ENCODE measurements at regions not wholly inside any gene's neighbourhood (a gene's known extent, or its start where the extent isn't known, plus 50 kb on each side); places are given as distances from the start of the nearest gene placed in this dataset.

GRCh38 chr2:19675856-19676460 lies 225.8 kb downstream of the TTC32 start:
- no peak for FAIRE-seq

DNA sequence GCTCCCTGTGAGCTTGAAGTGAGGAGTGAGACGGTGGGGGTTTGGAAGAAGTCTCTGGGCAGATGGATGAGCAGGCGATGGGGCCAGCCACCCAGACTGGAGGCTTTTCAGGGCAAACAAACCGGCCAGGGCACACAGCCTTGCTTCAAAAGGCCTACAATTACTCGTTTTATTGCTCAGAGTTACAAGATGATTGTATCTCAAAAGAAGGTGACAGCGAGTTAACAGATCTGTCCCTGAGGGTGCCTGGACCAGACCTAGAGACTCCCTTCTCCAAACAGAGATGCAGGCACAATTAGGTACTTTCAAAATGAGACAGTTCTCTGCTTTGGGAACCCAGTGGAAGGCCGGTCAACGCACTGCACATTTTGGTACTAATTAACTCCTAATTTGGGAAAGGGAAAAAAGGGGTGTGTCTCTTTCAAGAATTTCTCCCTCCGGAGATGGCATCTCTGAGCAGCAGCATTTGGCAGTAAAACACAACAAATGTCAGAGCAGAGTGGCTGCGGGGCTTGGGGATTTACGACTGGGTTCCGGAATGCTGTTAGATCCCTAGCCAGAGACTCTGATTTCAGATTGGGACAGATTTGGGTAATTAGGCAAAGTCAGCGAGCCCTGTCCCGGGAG lies 226.7 kb downstream of the TTC32 start:
- FAIRE-seq: no peak

GRCh38 chr2:19674051-19675002 lies 227.5 kb downstream of the TTC32 start:
- no peak for FAIRE-seq

DNA sequence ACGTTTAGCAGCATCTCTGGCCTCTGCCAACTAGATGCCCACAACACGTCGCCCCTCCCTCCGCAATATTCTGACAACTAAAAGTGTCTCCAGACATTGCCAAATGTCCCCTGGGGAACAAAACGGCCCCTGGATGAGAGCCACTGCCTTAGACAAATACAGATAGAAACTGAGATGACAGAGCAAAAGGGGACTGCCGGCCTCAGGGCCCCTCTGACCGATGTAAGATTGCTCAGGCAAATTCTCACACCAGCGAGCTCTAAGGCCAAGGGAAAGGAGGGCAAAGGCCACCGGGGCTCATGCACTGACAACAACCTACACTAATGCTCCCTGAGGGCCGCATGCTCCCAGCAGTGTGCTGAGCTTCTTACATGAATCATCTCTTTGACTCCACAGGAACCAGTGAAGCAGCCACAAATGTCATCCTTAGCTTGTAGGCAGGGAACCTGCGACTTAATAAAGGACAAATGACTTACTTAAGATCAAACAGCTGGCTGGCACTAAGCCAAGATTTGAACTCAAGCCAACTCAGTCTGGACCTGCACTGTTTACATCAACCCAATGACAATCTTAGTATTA lies 228.5 kb downstream of the TTC32 start:
- no peak for FAIRE-seq

GRCh38 chr2:19671916-19672315 lies 229.9 kb downstream of the TTC32 start:
- FAIRE-seq: no peak

GRCh38 chr2:19671311-19671710 lies 230.5 kb downstream of the TTC32 start:
- FAIRE-seq: no peak

DNA sequence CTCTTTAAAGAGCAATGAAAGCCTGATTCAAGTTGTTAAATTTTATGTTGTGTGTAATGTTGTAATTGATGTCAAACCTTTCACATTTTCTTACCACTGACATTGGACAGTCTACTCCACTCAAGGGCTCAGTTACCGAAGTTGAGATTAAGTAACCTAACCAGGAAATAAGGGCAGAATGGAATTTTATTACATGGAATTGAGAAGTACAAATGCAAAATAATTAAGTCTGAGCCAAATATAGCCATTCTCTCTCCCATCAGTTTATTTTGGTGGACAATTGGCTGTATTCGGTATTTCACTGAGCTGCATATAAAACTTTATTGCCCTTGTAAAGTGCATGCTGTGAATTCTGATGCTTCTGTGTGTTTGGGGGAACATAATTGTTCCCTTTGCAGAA lies 231.5 kb downstream of the TTC32 start:
- FAIRE-seq: no peak

GRCh38 chr2:19669559-19669958 lies 232.2 kb downstream of the TTC32 start:
- FAIRE-seq: no peak

DNA sequence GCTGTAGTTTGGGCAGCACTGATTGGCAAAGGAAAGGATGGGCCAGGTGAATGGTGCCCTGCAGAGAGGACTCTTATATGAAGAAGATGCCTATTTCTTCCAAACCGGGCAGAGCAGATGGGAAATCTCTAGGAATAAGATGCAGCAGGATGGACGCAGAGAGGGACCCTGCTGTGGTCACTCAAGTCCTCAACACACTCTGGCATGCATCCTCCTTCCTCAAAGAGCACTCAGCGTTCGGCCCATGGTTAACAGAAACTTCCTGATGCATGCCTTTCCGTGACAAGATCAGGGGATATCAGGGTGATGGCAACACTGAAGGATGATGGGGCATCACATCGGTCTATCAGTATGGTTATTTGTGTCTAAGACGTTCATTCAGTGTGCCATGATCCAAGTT lies 232.7 kb downstream of the TTC32 start:
- no peak for FAIRE-seq

DNA sequence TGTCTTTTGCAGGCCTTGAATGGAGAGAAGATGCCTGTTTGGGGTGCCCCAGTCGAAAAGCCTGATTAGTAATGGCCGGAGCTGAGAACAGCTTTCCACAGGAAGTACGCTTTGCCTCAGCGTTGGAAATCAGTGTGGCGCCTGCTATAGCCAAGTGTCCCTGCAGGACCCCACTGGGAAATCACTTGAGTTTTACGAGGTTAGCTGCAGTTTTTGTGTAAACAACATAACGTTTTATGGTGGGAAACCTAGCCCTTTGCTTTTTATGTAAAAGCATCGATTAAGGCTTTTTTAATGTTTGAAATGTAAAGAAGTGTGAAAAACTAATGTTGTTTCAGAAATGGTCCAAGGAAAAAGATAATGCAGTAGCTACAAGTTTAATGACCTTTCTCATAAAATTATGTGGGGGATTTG lies 234.2 kb downstream of the TTC32 start:
- no peak for FAIRE-seq

DNA sequence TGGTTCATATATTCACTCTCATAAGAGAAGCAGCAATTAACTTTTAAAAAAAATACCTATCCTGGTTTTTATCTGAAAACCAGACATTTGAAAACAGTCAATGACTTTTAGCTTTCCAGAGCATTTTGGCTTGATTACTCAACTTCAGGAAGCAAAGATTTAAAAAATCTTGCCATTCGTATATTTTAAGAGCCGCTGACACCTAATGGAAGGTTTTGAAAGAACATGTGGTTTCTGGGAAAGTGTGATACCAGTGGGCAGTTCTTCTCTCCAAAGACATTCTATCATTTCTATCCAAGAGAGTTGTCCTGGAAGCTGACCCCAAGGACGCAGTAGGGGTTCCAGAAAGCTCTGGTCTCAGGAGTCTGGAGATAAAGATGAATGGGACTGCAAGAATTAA lies 234.7 kb downstream of the TTC32 start:
- no peak for FAIRE-seq

DNA sequence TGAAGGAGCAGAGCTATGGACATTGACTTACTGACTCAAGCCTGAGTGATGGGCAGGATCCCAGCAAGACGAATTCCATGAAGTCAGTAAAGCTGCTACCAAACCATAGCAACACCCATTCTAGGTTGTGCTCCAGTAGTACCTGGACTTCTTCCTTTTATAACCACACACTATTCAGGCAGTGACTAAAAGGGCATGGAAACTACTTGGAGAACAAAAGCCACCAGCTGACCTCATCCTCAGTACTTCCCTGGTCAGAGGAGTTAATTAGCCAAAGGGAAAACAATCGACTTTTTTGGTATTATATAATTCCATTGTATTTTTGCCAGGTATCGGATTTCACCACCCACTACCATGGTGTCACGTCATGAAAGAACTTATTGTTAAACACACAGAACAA lies 237.1 kb downstream of the TTC32 start:
- FAIRE-seq: no peak

GRCh38 chr2:19659024-19659792 lies 242.6 kb downstream of the TTC32 start:
- FAIRE-seq: no peak

DNA sequence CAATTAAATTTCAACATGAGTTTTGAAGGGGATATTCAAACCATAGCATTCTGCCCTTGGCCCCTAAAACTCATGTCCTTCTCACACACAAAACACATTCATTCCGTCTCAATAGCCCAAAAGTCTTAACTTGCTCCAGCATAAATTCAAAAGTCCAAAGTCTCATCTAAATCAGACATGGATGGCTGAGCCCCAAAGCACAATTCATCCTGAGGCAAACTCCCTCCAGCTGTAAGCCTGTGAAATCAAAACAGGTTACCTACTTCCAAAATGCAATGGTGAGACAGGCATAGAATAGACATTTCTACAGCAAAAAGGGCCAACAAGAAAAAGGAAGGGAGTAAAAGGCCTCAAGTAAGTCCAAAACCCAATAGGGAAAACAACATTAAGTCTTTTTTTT lies 245.8 kb downstream of the TTC32 start:
- FAIRE-seq: no peak

DNA sequence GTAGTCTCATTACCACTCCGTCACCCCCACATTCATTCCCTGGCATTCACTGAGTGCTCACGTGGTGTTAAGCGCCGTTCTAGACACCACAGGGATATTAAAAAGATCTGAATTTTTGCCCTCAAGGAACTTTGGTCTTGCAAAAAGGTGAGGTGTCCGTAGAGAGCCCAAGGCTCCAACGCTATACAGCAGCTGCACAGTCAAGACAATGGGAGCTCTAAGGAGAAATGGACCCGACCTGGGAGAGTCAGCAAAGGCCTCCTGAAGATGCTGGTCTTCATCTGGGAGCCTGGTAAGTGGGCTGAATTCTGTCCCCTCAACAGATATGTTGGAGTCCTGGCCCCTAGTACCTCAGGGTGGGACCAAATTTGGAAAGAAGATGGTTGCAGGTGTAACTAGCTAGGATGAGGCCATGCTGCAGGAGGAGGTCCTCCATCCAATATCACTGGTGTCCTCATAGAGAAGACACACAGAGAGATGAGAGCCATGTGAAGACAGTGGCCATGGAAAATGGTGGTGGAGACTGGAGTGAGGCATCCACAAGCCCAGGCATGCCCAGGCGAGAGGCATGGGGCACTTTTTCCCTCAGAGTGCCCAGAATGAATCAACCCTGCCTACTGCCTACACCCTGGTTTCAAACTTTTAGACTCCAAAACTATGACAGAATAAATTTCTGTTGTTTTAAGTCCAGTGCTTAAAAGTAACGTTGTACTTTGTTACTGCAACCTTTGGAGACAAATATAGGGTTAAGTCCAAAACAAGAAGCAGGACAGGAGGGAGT lies 247.3 kb downstream of the TTC32 start:
- FAIRE-seq: no peak

DNA sequence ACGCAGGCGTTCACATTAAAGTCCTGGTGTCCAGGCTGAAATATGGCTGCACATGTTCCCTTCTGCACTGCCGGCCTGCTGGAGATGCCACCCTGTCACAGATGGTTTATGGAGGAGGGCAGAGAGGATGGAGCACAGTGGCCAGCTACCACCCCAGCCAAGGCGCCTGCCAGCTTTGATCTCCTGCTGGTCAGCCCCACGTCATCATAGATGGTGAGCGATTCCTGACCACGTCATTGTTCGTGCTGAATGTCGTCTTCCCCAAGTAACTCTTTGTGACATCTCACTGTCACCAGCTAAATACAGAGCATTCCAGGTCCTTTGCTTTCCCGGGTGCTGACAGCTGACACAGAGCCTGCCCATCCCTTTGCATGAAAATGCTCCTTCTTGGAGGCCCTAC lies 248.3 kb downstream of the TTC32 start:
- FAIRE-seq: no peak

DNA sequence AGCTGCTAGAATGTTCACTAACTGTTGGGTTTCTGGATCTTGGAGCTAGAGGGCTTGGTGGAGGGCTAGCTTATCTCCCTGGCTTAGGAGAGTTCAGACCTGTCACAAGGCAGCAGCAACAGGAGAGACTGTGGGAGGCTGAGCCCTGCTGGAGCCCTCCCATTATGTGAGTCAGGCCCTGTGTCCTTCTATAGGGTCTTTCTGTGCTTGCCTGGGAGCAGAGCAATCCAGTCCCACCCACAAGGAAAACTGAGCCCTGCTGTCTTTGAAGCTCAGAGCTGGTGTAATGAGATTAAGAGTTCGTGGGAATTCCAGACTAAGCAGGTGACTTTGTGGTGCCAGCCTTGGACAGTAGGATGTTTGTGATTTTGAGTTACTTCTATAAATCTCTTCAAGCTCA lies 249.0 kb downstream of the TTC32 start:
- FAIRE-seq: no peak

DNA sequence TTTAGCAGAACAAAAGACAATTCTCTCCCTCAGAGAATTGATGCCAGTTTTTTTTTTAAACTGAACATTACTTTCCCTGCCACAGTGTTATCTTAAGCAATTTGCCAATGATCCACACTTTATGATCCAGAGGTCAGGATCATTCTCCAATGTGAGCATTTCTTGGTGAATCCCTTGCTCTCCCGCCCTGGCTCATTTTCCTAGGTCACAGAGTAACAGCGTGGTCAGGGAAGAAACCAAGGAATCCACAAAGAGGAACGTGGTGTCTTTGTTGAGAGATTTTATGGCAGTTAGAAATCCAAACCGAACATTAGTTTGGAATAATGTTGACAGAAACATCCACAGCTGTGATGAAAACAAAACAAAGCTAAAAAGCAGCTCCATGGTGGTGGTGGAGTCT lies 250.3 kb downstream of the TTC32 start:
- no peak for FAIRE-seq

GRCh38 chr2:19649785-19650380 lies 251.9 kb downstream of the TTC32 start:
- FAIRE-seq: no peak

- FAIRE-seq: no peak
These were observed 252.6 kb downstream of the TTC32 start for GRCh38 chr2:19649142-19649541.

DNA sequence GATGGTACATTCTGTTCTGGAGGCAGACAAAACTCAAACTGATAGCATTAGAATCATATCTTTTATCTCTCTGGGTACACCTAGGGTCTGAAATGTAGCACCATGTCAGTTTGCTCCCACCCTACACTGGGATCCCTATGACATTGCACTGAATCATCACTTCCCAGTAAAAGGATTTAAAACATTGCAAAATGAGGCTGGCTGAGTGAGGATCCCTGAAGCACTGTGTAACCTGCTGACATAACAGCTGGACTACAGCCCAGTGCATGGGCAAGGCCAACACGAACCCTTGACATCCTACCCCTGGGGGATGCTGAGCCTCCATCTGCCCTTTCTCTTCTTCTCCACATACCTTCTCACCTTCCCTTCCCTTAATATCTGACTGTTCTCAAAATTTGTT lies 253.2 kb downstream of the TTC32 start:
- no peak for FAIRE-seq

GRCh38 chr2:19646987-19647386 lies 254.8 kb downstream of the TTC32 start:
- FAIRE-seq: no peak
